Tibial artery (tissue), 4 donors: ENCODE measurements at regions not wholly inside any gene's neighbourhood (a gene's known extent, or its start where the extent isn't known, plus 50 kb on each side); places are given as distances from the start of the nearest gene placed in this dataset.

ENCODE experiments used
- DNase-seq, 2 donors: peaks; one replicate each; pipeline ENCODE4 v3.0.0-alpha.2; 2019
- H3K27ac ChIP-seq, 2 donors: fragments of 200-600 bp; sonication (generic) in 1 of 2; 1 replicate in 1 of 2; 2 replicates in 1 of 2; pipeline ENCODE4 v1.5.1; 2018 to 2019; ENCODE audit warnings: mild to moderate bottlenecking in 1 of 2
- H3K27me3 ChIP-seq, 2 donors: fragments of 200-600 bp; sonication (generic) in 1 of 2; one replicate each; pipeline versions ENCODE4 v1.5.1 to v1.6.0; 2016 to 2019
- H3K36me3 ChIP-seq, 3 donors: fragments of 200-600 bp; sonication (generic) in 2 of 3; one replicate each; pipeline ENCODE4 v1.5.1; 2016 to 2019; ENCODE audit warnings: mild to moderate bottlenecking in 2 of 3
- H3K4me1 ChIP-seq, 4 donors: fragments of 200-600 bp; sonication (generic) in 2 of 4; 1 replicate in 3 of 4; 2 replicates in 1 of 4; pipeline ENCODE4 v1.5.1; 2016 to 2019
- H3K4me3 ChIP-seq, 2 donors: fragments of 200-600 bp; sonication (generic) in 1 of 2; 1 replicate in 1 of 2; 2 replicates in 1 of 2; pipeline ENCODE4 v1.5.1; 2018 to 2019; ENCODE audit warnings: mild to moderate bottlenecking in 2 of 2
- H3K9me3 ChIP-seq, 3 donors: fragments of 200-600 bp; sonication (generic) in 1 of 3; one replicate each; pipeline ENCODE4 v1.5.1; 2016 to 2019
- CTCF ChIP-seq, 2 experiments: fragments of 200-600 bp in 1 of 2; fragments of 450-650 bp in 1 of 2; IDR thresholded peaks; one replicate each; pipeline ENCODE4 v1.5.1; 2017 to 2019; ENCODE audit warnings: antibody characterized with exemption in 2 of 2, mild to moderate bottlenecking in 1 of 2, moderate library complexity in 1 of 2
- intact Hi-C: fragments of 100-400 bp; cut with DNase I; formaldehyde crosslinking; loops from one replicate; pipeline ENCODE4 v1.15.0; 2023; ENCODE audit warnings: low total_unique reads

DNA sequence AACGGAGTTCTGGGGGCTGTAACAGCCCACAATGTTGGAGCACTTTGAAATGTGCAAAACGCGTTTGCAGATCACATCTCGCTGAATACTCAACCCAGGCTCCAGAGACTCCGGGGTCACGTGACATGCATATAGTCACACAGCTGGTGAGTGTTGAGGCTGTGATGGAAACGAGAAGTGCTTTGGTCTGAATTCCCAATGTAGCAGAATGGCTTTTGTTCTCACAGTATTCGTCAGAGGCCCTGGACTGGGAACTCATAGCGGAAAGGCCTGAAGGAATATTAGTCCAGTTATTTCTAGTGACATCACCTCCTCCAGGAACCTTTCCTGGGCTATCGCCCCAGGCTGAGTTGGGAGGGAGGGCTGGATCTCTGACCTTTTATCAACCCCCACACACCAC lies 95.8 kb upstream of the CRHR1 start:
- H3K4me3 ChIP-seq = no peak overlapping the region
- H3K4me1 ChIP-seq = no peaks in the 10 kb centered on the region
- H3K9me3 ChIP-seq = no peaks in the 10 kb centered on the region
- H3K27me3 ChIP-seq = peaks cover 0 to 53% of the 10 kb centered on the region in 2 donors
- no peaks in the 10 kb centered on the region for H3K36me3 ChIP-seq
- TF ChIP-seq CTCF (IDR thresholded peaks at IDR 0.05) = no peak
- DNase-seq = no peak
- no peak overlapping the region for H3K27ac ChIP-seq
- intact Hi-C loops = no loop called here

- intact Hi-C loops = no loop called here
- Histone ChIP-seq H3K27ac (no peak overlapping the region), H3K4me1 (no peaks in the 10 kb centered on the region), H3K36me3 (no peaks in the 10 kb centered on the region), H3K4me3 (no peak overlapping the region), H3K9me3 (no peaks in the 10 kb centered on the region), H3K27me3 (peaks cover 0 to 50% of the 10 kb centered on the region in 2 donors)
- no peak for TF ChIP-seq CTCF (IDR thresholded peaks at IDR 0.05)
- no peak for DNase-seq
Observed at GRCh38 chr17:45688820-45689219, 95.3 kb upstream of the CRHR1 start.

DNA sequence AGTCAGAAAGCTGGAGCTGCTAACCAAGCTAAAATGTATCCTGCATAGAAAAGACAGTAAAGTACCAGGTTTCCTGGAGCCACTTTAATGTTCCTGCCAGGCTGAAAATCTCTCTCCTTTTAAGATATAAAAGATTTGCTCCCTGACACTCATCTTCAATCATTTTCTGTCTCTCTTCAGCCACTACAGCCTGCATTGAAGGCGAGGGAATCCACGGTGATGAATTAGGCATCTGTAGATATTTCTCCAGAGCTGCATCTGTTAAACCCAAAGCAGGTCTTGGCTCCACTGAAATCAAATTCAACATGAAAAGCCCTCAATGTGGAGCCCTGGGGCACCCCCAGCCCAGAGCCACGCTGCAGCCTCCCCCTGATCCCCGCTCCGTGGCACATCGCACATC lies 94.7 kb upstream of the CRHR1 start:
- no peak for TF ChIP-seq CTCF (IDR thresholded peaks at IDR 0.05)
- Histone ChIP-seq H3K36me3 (no peaks in the 10 kb centered on the region), H3K27me3 (peaks cover 0 to 49% of the 10 kb centered on the region in 2 donors), H3K9me3 (no peaks in the 10 kb centered on the region), H3K4me3 (no peak overlapping the region), H3K4me1 (no peaks in the 10 kb centered on the region), H3K27ac (no peak overlapping the region)
- intact Hi-C loops = no loop called here
- DNase-seq = no peak

DNA sequence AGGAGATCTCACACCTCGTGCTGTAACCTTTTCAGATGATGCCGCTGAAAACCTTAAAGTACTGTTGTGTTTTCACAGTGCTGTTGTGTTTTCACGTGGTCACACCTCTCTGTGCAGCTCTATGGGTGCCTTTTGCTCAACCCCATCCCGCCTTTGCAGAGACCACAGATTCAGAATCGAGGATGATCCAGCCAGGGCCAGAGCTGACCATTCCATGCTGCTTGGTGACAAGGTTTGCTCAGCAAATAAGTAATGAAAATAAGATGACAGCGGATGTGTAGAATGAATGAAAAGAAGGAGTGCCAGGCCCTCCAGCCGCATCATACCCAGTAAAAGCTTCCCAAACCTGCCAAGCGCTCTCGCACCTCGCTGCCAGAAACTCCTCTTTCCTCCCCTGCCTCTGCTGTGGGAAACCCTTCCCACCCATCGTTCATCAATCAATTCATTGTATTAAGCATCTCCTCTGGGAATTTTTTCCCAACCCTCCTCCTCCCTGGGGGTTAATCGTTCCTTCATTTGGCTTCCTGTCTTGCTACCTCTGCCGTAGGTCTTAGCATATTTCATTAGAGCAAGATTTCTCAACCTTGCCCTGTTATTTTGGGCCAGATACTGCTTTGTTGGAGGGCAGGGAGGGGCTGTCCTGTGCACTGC lies 93.4 kb upstream of the CRHR1 start:
- Histone ChIP-seq H3K4me1 (no peaks in the 10 kb centered on the region), H3K27me3 (peaks cover 0 to 55% of the 10 kb centered on the region in 2 donors), H3K9me3 (no peaks in the 10 kb centered on the region), H3K27ac (no peak overlapping the region), H3K4me3 (no peak overlapping the region), H3K36me3 (no peaks in the 10 kb centered on the region)
- DNase-seq = no peak
- no peak for TF ChIP-seq CTCF (IDR thresholded peaks at IDR 0.05)
- intact Hi-C loops = no loop called here

DNA sequence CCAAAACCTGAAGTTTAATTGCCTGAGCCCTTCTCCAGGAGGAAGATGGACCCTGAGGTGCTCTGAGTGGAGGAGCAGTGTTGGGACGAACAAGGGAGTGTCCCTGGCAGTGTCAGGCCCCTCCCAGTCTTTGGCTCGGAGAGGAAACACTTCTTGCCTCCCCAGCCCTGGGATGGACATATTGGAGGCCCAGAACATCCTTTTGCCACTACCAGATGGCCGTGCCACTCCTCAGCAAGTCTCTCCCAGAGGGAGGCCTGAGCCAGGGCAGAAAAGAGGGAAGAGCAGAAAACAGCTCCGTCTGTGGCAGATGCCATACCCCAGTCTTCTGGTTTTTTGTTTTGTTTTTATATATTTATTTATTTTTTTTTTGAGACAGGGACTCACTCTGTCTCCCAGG lies 91.5 kb upstream of the CRHR1 start:
- Histone ChIP-seq H3K36me3 (no peaks in the 10 kb centered on the region), H3K4me3 (no peak overlapping the region), H3K9me3 (no peaks in the 10 kb centered on the region), H3K27ac (no peak overlapping the region), H3K4me1 (no peaks in the 10 kb centered on the region), H3K27me3 (peaks cover 0 to 66% of the 10 kb centered on the region in 2 donors)
- DNase-seq = no peak
- intact Hi-C loops = no loop called here
- no peak for TF ChIP-seq CTCF (IDR thresholded peaks at IDR 0.05)

DNA sequence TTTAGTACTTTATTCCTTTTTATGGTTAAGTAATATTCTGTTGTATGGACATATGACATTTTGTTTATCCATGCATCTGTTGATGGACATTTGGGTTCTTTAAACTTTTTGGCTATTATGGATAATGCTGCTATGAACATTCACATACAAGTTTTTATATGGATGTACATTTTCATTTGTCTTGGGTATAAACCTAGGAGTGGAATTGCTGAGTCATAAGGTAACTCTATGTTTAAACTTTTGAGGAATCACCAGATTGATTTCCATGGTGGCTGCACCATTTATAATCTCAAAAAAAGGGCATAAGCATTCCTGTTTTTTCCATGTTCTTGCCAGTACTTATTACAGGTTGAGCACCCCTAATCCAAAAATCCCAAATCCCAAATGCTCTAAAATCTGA lies 90.3 kb upstream of the CRHR1 start:
- Histone ChIP-seq H3K27ac (no peak overlapping the region), H3K36me3 (no peaks in the 10 kb centered on the region), H3K9me3 (no peaks in the 10 kb centered on the region), H3K27me3 (peaks cover 0 to 61% of the 10 kb centered on the region in 2 donors), H3K4me1 (no peaks in the 10 kb centered on the region), H3K4me3 (no peak overlapping the region)
- DNase-seq = no peak
- no peak for TF ChIP-seq CTCF (IDR thresholded peaks at IDR 0.05)
- intact Hi-C loops = no loop called here
